HFF-Myc (cell line): ENCODE measurements at regions not wholly inside any gene's neighbourhood (a gene's known extent, or its start where the extent isn't known, plus 50 kb on each side); places are given as distances from the start of the nearest gene placed in this dataset.

Source experiments
- DNase-seq: peaks from one replicate; pipeline ENCODE4 v3.0.0-alpha.2; 2011; ENCODE audit warnings: low read depth; ENCODE audit errors: extremely low read depth
- H3K4me3 ChIP-seq: replicated peaks from 2 replicates; pipeline ENCODE4 v1.5.1; 2011; ENCODE audit warnings: low read depth, mild to moderate bottlenecking, control low read depth, low read length
- CTCF ChIP-seq: IDR thresholded peaks from 2 replicates; pipeline ENCODE4 v1.5.1; 2012; ENCODE audit warnings: mild to moderate bottlenecking, low read depth, low read length, control low read depth; ENCODE audit errors: missing control alignments

DNA sequence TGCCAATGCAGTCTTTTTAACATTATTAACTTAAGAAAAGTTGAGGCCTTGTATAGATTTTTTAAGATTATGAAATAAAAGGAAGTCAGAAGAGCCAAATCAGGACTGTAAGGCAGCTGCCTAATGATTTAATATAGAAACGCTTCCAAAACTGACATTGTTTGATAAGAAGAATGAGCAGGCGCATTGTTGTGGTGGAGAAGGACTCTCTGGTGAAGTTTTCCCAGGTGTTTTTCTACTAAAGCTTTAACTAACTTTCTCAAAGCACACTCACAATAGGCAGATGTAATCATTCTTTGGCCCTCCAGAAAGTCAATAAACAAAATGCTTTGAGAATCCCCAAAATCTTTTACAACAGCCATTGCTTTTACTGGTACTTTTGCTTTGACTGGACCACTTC is 288.6 kb upstream of the FIGN start:
- no peak for TF ChIP-seq CTCF
- no peak overlapping the region for H3K4me3 ChIP-seq
- no peak for DNase-seq

DNA sequence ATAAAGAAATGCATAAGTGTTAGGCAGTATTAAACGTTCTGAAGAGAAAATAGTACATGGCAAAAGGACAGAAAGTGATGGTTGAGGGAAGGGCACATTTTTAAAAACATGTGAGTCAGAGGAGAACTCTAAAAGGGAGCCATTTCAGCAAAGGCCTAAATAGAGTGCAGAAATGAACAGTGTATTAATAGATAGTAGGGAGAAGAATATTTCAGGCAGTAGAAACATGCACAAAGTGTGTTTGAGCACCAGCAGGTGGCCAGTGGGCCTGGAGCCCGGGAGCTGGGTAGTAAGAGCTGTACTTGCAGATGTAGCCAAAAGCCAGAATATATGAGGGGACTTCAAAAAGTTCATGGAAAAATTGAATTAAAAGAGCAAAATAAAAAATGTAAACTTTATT is 288.1 kb upstream of the FIGN start:
- DNase-seq = no peak
- TF ChIP-seq CTCF = no peak
- no peak overlapping the region for H3K4me3 ChIP-seq

DNA sequence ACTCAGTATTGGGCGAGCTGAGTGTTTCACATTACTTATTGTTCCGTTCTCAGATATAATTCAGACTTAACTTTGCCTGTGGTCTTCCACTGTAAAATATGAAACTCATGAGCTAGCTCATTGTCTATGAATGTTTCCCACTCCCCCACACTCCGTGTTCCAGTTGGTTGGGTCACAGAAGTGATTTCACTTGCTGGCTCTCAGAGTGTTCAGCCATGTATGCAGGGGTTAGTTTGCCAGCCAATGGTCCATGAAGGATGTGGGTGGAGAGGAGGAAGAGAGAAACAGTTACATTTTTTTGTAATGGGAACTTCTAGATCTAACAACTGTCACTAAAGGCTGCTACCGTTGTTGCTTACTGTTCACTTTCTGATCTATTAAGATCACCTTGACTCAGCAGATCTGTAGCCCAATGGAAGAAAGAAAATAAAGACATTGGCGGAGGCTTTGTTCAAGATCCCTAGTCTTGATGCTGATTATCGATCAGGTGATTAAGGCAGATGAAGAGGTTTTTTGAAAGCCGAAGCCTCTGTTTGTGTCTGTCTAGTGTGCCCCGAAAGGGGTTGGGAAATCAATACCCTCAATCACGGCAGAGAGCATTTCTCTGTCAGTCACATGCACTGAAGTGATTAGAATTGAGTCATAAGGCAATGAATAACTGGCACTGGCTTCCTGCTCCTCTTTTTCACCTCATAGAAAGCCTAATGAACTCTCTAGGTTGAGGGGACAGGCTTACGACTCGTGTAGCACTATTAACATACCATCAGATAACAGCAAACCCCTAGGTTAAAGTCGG is 279.7 kb upstream of the FIGN start:
- no peak for TF ChIP-seq CTCF
- DNase-seq = no peak
- H3K4me3 ChIP-seq = no peak overlapping the region

DNA sequence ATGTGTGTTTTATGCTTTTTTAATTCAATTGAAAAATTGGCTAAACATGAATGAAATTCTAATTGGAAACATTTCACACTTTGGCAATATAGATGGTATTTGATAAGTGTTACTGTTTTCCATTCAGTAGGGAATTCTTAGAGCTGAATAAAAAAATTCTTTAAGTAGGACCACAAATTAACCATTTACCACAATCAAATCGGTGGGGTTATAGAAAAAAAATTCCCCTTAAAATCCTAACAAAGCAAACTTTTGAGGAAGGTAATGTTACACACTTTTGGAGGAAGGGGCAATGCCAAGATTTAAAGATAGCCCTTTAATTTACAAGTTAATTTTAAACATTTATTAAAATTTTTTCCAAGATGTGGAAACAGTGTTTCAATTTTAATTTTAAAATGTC is 279.0 kb upstream of the FIGN start:
- no peak overlapping the region for H3K4me3 ChIP-seq
- TF ChIP-seq CTCF = no peak
- no peak for DNase-seq

GRCh38 chr2:164014068-164014731 is 278.4 kb upstream of the FIGN start:
- TF ChIP-seq CTCF = no peak
- no peak for DNase-seq
- H3K4me3 ChIP-seq = no peak overlapping the region

DNA sequence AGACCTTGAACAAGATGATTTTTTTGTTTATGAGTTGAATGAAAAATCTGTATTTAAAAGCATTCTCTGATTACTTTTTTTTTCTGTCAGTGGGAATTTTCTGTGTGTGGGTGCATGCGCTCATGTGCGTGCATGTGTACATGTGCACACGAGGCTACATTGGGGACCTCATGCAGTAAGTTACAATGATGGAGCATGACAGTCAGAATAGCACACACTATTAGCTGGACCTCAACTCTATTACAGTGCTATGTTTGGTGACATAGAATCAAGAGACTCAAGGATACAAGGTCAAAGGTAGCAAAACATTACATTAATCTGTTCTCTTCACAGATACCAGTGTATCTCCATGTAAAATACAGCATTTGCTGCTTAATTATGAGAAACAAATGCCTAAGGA is 276.8 kb upstream of the FIGN start:
- no peak overlapping the region for H3K4me3 ChIP-seq
- TF ChIP-seq CTCF = no peak
- DNase-seq = no peak
